ENCODE measurements at regions not wholly inside any gene's neighbourhood (a gene's known extent, or its start where the extent isn't known, plus 50 kb on each side); places are given as distances from the start of the nearest gene placed in this dataset.
"Not testable (repeated sequence)": the region's sequence is repeated elsewhere in the genome, so short reads cannot be mapped to it uniquely, and the experiment has no call there.

GRCh38 chr1:199791495-199791894, 236.0 kb upstream of the NR5A2 start:
- DNase-seq (ENCODE audit: low read depth) = no peak

GRCh38 chr1:199792874-199793273, 234.6 kb upstream of the NR5A2 start:
- DNase-seq (ENCODE audit: low read depth) = no peak

GRCh38 chr1:199794105-199794863, 233.2 kb upstream of the NR5A2 start:
- peak; percentile 77 for DNase-seq (ENCODE audit: low read depth)

GRCh38 chr1:199799116-199799515, 228.4 kb upstream of the NR5A2 start:
- DNase-seq (ENCODE audit: low read depth) = no peak

- no peak for DNase-seq (ENCODE audit: low read depth)
Observed at GRCh38 chr1:199804526-199804925, 223.0 kb upstream of the NR5A2 start.

- no peak for DNase-seq (ENCODE audit: low read depth)
Observed at GRCh38 chr1:199808110-199808870, 219.2 kb upstream of the NR5A2 start.

GRCh38 chr1:199809311-199809710, 218.2 kb upstream of the NR5A2 start:
- DNase-seq (ENCODE audit: low read depth) = no peak

GRCh38 chr1:199811163-199811562, 216.3 kb upstream of the NR5A2 start:
- DNase-seq (ENCODE audit: low read depth) = no peak

- no peak for DNase-seq (ENCODE audit: low read depth)
Observed at GRCh38 chr1:199813198-199813597, 214.3 kb upstream of the NR5A2 start.

GRCh38 chr1:199815947-199816346, 211.6 kb upstream of the NR5A2 start:
- DNase-seq (ENCODE audit: low read depth) = no peak

GRCh38 chr1:199817266-199817665, 210.2 kb upstream of the NR5A2 start:
- DNase-seq (ENCODE audit: low read depth) = no peak

- no peak for DNase-seq (ENCODE audit: low read depth)
Observed at GRCh38 chr1:199821029-199821779, 206.3 kb upstream of the NR5A2 start.

GRCh38 chr1:199832451-199832850, 195.1 kb upstream of the NR5A2 start:
- no peak for DNase-seq (ENCODE audit: low read depth)

GRCh38 chr1:199834711-199835110, 192.8 kb upstream of the NR5A2 start:
- no peak for DNase-seq (ENCODE audit: low read depth)

GRCh38 chr1:199836430-199836829, 191.1 kb upstream of the NR5A2 start:
- DNase-seq (ENCODE audit: low read depth) = no peak

GRCh38 chr1:199837321-199837720, 190.2 kb upstream of the NR5A2 start:
- DNase-seq (ENCODE audit: low read depth) = no peak

GRCh38 chr1:199839608-199840007, 187.9 kb upstream of the NR5A2 start:
- not testable (repeated sequence) for DNase-seq (ENCODE audit: low read depth)

GRCh38 chr1:199843096-199843495, 184.4 kb upstream of the NR5A2 start:
- DNase-seq (ENCODE audit: low read depth) = not testable (repeated sequence)

- DNase-seq (ENCODE audit: low read depth) = no peak
Observed at GRCh38 chr1:199843861-199844260, 183.6 kb upstream of the NR5A2 start.

- no peak for DNase-seq (ENCODE audit: low read depth)
Observed at GRCh38 chr1:199847021-199847420, 180.5 kb upstream of the NR5A2 start.

- no peak for DNase-seq (ENCODE audit: low read depth)
Observed at GRCh38 chr1:199851439-199852140, 175.9 kb upstream of the NR5A2 start.

GRCh38 chr1:199854686-199855321, 172.7 kb upstream of the NR5A2 start:
- DNase-seq (ENCODE audit: low read depth) = no peak

Data from fibroblast of gingiva (primary cell).